Gastrocnemius medialis (tissue), 4 donors: ENCODE measurements at regions not wholly inside any gene's neighbourhood (a gene's known extent, or its start where the extent isn't known, plus 50 kb on each side); places are given as distances from the start of the nearest gene placed in this dataset.

Source experiments
- POLR2A ChIP-seq, 2 donors: fragments of 450-650 bp; IDR thresholded peaks; one replicate each; pipeline ENCODE4 v1.6.1; 2017; ENCODE audit warnings: antibody characterized with exemption in 2 of 2, mild to moderate bottlenecking in 2 of 2, moderate library complexity in 2 of 2
- TF ChIP-seq, protein P1 (sequence below), 5 experiments: fragments of 450-650 bp in 3 of 5; fragments of 200-600 bp in 2 of 5; sonication (generic) in 2 of 5; IDR thresholded peaks in 4 of 5; conservative IDR thresholded peaks in 1 of 5; 1 replicate in 4 of 5; 2 replicates in 1 of 5; pipeline ENCODE4 v1.5.1; 2016 to 2019; ENCODE audit warnings: antibody characterized with exemption in 5 of 5, mild to moderate bottlenecking in 3 of 5, moderate library complexity in 3 of 5

DNA sequence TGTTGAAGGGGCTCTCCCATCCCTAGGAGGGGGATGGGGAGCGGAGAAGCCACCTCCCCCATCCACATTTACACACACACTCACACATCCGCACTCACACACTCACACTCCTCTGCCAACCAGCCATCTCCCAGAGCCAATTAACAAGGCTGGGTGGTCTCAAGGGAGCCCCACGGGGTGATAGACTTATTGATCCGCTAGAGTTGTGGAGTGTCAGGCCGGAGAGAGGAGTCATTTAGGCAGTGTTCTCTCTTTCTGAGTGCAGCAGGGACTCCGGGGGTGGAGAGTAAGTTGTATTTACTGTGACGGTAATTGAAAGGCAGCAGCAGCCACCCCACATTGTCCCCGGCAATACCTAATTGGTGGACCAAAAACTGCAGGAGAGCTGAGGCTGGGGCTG, 61.6 kb downstream of the KLHDC7A start:
- TF ChIP-seq, protein P1, sequence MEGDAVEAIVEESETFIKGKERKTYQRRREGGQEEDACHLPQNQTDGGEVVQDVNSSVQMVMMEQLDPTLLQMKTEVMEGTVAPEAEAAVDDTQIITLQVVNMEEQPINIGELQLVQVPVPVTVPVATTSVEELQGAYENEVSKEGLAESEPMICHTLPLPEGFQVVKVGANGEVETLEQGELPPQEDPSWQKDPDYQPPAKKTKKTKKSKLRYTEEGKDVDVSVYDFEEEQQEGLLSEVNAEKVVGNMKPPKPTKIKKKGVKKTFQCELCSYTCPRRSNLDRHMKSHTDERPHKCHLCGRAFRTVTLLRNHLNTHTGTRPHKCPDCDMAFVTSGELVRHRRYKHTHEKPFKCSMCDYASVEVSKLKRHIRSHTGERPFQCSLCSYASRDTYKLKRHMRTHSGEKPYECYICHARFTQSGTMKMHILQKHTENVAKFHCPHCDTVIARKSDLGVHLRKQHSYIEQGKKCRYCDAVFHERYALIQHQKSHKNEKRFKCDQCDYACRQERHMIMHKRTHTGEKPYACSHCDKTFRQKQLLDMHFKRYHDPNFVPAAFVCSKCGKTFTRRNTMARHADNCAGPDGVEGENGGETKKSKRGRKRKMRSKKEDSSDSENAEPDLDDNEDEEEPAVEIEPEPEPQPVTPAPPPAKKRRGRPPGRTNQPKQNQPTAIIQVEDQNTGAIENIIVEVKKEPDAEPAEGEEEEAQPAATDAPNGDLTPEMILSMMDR (IDR thresholded peaks at IDR 0.05 in 4 of 5, conservative IDR thresholded peaks at IDR 0.05 in 1 of 5), result no peak
- TF ChIP-seq POLR2A (IDR thresholded peaks at IDR 0.05), result no peak
